ENCODE measurements at regions not wholly inside any gene's neighbourhood (a gene's known extent, or its start where the extent isn't known, plus 50 kb on each side); places are given as distances from the start of the nearest gene placed in this dataset.

DNA sequence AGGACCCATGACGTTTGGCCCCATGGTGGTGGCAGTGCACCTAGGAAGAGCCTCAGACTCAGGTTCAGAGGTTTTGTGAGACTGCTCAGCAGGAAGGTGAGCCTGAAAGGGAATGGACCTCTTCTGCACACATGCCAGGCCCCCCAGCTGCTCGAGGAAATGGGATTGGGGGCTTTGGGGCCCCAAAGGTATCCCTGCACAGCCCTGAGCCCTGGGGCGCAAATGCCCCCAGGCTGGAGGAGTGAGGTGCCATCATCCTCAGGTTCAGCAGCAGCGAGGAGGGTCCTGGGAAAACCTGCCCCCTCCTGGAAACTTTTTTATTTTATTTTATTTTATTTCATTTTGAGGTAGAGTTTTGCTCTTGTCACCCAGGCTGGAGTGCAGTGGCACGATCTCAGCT is 171.8 kb upstream of the MVB12B start:
- TF ChIP-seq CTCF (IDR thresholded peaks at IDR 0.05; ENCODE audit: low read depth, low read length, poor library complexity, severe bottlenecking) (no peak), EZH2phosphoT487 (IDR thresholded peaks at IDR 0.05; ENCODE audit: borderline replicate concordance, low read length) (no peak)
- Histone ChIP-seq H3K9me3 (ENCODE audit: control insufficient read depth, insufficient read depth, low read length) (no peaks in the 10 kb centered on the region), H3F3A (ENCODE audit: control insufficient read depth, insufficient read depth) (no peaks in the 10 kb centered on the region)

GRCh38 chr9:126155756-126156664 is 170.6 kb upstream of the MVB12B start:
- no peak overlapping the region for H3K4me3 ChIP-seq (ENCODE audit: low read length)
- H3K9me3 ChIP-seq (ENCODE audit: control insufficient read depth, insufficient read depth, low read length), result no peaks in the 10 kb centered on the region
- no peaks in the 10 kb centered on the region for H3K9me2 ChIP-seq (replicated peaks; ENCODE audit: control insufficient read depth, low read length)
- H3K36me3 ChIP-seq (ENCODE audit: control insufficient read depth, low read length), result no peaks in the 10 kb centered on the region
- H3K4me2 ChIP-seq (ENCODE audit: low read length), result no peak overlapping the region
- H4K20me1 ChIP-seq (ENCODE audit: control insufficient read depth, insufficient read depth, low read depth, low read length), result no peaks in the 10 kb centered on the region
- H3F3A ChIP-seq (ENCODE audit: control insufficient read depth, insufficient read depth), result no peaks in the 10 kb centered on the region
- no peaks in the 10 kb centered on the region for H3K4me1 ChIP-seq (ENCODE audit: control insufficient read depth, low read length)
- H3K27ac ChIP-seq (ENCODE audit: low read depth, low read length), result no peak overlapping the region
- H3K27me3 ChIP-seq (ENCODE audit: control insufficient read depth, low read length), result peaks cover 8% of the 10 kb centered on the region
- no peak for TF ChIP-seq EZH2phosphoT487 (IDR thresholded peaks at IDR 0.05; ENCODE audit: borderline replicate concordance, low read length)
- TF ChIP-seq CTCF (IDR thresholded peaks at IDR 0.05; ENCODE audit: low read depth, low read length, poor library complexity, severe bottlenecking), result no peak
- no peaks in the 10 kb centered on the region for H3K79me2 ChIP-seq (ENCODE audit: control insufficient read depth, low read length)

More for the DNA sequence above, 171.8 kb upstream of the MVB12B start:
- no peaks in the 10 kb centered on the region for H4K20me1 ChIP-seq (ENCODE audit: control insufficient read depth, insufficient read depth, low read depth, low read length)
- H3K36me3 ChIP-seq (ENCODE audit: control insufficient read depth, low read length), result no peaks in the 10 kb centered on the region
- no peak overlapping the region for H3K4me3 ChIP-seq (ENCODE audit: low read length)
- no peaks in the 10 kb centered on the region for H3K4me1 ChIP-seq (ENCODE audit: control insufficient read depth, low read length)
- H3K4me2 ChIP-seq (ENCODE audit: low read length), result no peak overlapping the region
- peaks cover 8% of the 10 kb centered on the region for H3K27me3 ChIP-seq (ENCODE audit: control insufficient read depth, low read length)
- H3K79me2 ChIP-seq (ENCODE audit: control insufficient read depth, low read length), result no peaks in the 10 kb centered on the region
- no peak overlapping the region for H3K27ac ChIP-seq (ENCODE audit: low read depth, low read length)
- no peaks in the 10 kb centered on the region for H3K9me2 ChIP-seq (replicated peaks; ENCODE audit: control insufficient read depth, low read length)

GRCh38 chr9:126156898-126157297 is 169.7 kb upstream of the MVB12B start:
- H4K20me1 ChIP-seq (ENCODE audit: control insufficient read depth, insufficient read depth, low read depth, low read length), result no peaks in the 10 kb centered on the region
- H3K79me2 ChIP-seq (ENCODE audit: control insufficient read depth, low read length), result no peaks in the 10 kb centered on the region
- H3K4me1 ChIP-seq (ENCODE audit: control insufficient read depth, low read length), result no peaks in the 10 kb centered on the region
- H3K9me3 ChIP-seq (ENCODE audit: control insufficient read depth, insufficient read depth, low read length), result no peaks in the 10 kb centered on the region
- TF ChIP-seq EZH2phosphoT487 (IDR thresholded peaks at IDR 0.05; ENCODE audit: borderline replicate concordance, low read length) (no peak), CTCF (IDR thresholded peaks at IDR 0.05; ENCODE audit: low read depth, low read length, poor library complexity, severe bottlenecking) (no peak)
- H3K36me3 ChIP-seq (ENCODE audit: control insufficient read depth, low read length), result no peaks in the 10 kb centered on the region
- H3K4me3 ChIP-seq (ENCODE audit: low read length), result no peak overlapping the region
- H3K27me3 ChIP-seq (ENCODE audit: control insufficient read depth, low read length), result peaks cover 8% of the 10 kb centered on the region
- H3F3A ChIP-seq (ENCODE audit: control insufficient read depth, insufficient read depth), result no peaks in the 10 kb centered on the region
- H3K9me2 ChIP-seq (replicated peaks; ENCODE audit: control insufficient read depth, low read length), result no peaks in the 10 kb centered on the region
- no peak overlapping the region for H3K4me2 ChIP-seq (ENCODE audit: low read length)
- no peak overlapping the region for H3K27ac ChIP-seq (ENCODE audit: low read depth, low read length)

Data from DOHH2 (cell line).